ENCODE measurements at regions not wholly inside any gene's neighbourhood (a gene's known extent, or its start where the extent isn't known, plus 50 kb on each side); places are given as distances from the start of the nearest gene placed in this dataset.

DNA sequence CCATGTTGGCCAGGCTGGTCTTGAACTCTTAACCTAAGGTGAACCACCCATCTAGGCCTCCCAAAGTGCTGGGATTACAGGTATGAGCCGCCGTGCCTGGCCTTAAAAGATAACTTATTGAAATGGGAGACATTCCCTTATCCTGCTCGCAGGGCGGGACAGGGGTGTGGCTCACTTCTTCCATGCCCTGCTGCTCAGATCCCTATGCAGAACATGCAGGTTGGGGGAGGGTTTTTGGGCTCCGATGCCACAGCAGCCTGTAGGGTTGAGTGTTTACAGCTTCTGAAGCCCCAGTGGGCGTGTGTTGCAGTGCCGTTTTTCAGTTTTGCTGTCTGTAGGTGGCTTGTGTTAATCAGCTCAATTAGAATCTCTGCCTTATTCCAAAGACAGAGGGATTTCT lies 108.0 kb upstream of the BRINP1 start:
- no peak for TF ChIP-seq CTCF (conservative IDR thresholded peaks at IDR 0.05)
- no peak overlapping the region for H3K18ac ChIP-seq (ENCODE audit: insufficient read length, low read depth, low read length)
- no peak overlapping the region for H3K27ac ChIP-seq (ENCODE audit: insufficient read length, low read depth, low read length)
- H3K23ac ChIP-seq (ENCODE audit: insufficient read length, low read depth, low read length): no peak overlapping the region
- H2BK12ac ChIP-seq (ENCODE audit: insufficient read length, low read depth, low read length): no peak overlapping the region
- H3K56ac ChIP-seq (ENCODE audit: insufficient read length, low read depth, low read length): no peak overlapping the region
- H3K79me2 ChIP-seq (ENCODE audit: insufficient read depth, low read length): no peaks in the 10 kb centered on the region
- no peak overlapping the region for H3K14ac ChIP-seq (ENCODE audit: insufficient read depth, low read length)
- DNase-seq: peak; percentile 34
- WGBS (ENCODE audit: extremely low coverage, insufficient read length, low lambda C conversion rate): no CpG with 5 or more reads among the region's 7 CpGs
- Mint-ChIP-seq H3K4me3 (no peak overlapping the region), H3K4me1 (peaks cover 0 to 2% of the 10 kb centered on the region in 2 experiments; a peak in 1 of 4 replicates), H3K27me3 (ENCODE audit: low read depth) (no peaks in the 10 kb centered on the region; the same call in 1 of the 2 replicates), H3K9me3 (no peaks in the 10 kb centered on the region; a peak in 2 of 5 replicates), H3K36me3 (ENCODE audit: insufficient read depth in 1 of 3, low read depth in 3 of 3) (no peaks in the 10 kb centered on the region), H3K27ac (no peak overlapping the region)
- no peak overlapping the region for H3K9ac ChIP-seq (ENCODE audit: extremely low read depth, insufficient read length, low read length)
- no peaks in the 10 kb centered on the region for H3K79me1 ChIP-seq (ENCODE audit: insufficient read depth, low read depth, low read length, poor library complexity, severe bottlenecking)
- no peak overlapping the region for H2AK5ac ChIP-seq (ENCODE audit: insufficient read length, low read length)
- H2BK15ac ChIP-seq (ENCODE audit: low read depth, low read length): no peak overlapping the region
- no peak overlapping the region for H3K4me2 ChIP-seq (ENCODE audit: insufficient read depth, insufficient read length, low read length)
- no peak overlapping the region for H4K91ac ChIP-seq (ENCODE audit: insufficient read length, low read depth, low read length)
- no peak overlapping the region for H3T11ph ChIP-seq (ENCODE audit: low read length)
- no peaks in the 10 kb centered on the region for H4K20me1 ChIP-seq (ENCODE audit: control insufficient read depth, insufficient read depth, insufficient read length)
- no peak overlapping the region for H2AFZ ChIP-seq (ENCODE audit: low read length)
- no peak overlapping the region for H2BK20ac ChIP-seq (ENCODE audit: low read depth, low read length, poor library complexity, severe bottlenecking)
- no peaks in the 10 kb centered on the region for H3K4me1 ChIP-seq (ENCODE audit: insufficient read depth, low read length)
- H2BK120ac ChIP-seq (ENCODE audit: low read depth, low read length, poor library complexity, severe bottlenecking): no peak overlapping the region
- H4K5ac ChIP-seq (ENCODE audit: insufficient read length, low read depth, low read length): no peak overlapping the region
- no peak overlapping the region for H2BK5ac ChIP-seq (ENCODE audit: insufficient read length, low read length)
- no peak overlapping the region for H3K4ac ChIP-seq (ENCODE audit: low read depth, low read length)
- no peaks in the 10 kb centered on the region for H3K23me2 ChIP-seq (ENCODE audit: insufficient read length, low read depth, low read length, poor library complexity, severe bottlenecking)
- no peaks in the 10 kb centered on the region for H3K9me3 ChIP-seq (ENCODE audit: control insufficient read depth, low read depth, low read length)
- H4K8ac ChIP-seq (replicated peaks; ENCODE audit: insufficient read length, low read depth, low read length): no peak overlapping the region
- H3K27me3 ChIP-seq (ENCODE audit: insufficient read depth, low read length): no peaks in the 10 kb centered on the region

All from H9 (cell line).